WTC11 (cell line): ENCODE measurements at regions not wholly inside any gene's neighbourhood (a gene's known extent, or its start where the extent isn't known, plus 50 kb on each side); places are given as distances from the start of the nearest gene placed in this dataset.

Experiments
- ATAC-seq: fragments of 200-7000 bp; cut with Tn5 transposase; 2 replicates; pipeline ENCODE4 v1.10.0; 2021; ENCODE audit warnings: mild to moderate bottlenecking, moderate library complexity
- CTCF ChIA-PET: fragments of 300-600 bp; sonication (Branson Sonifier 250); formaldehyde crosslinking; loops from one replicate; lab custom pipeline; 2021; ENCODE audit warnings: antibody characterized with exemption; lab: Charles Lee
- POLR2A ChIA-PET: fragments of 350-600 bp; sonication (Branson Sonifier 250); formaldehyde crosslinking; loops from one replicate; lab custom pipeline; 2021; ENCODE audit warnings: antibody characterized with exemption; lab: Charles Lee
- DNase-seq: peaks from one replicate; pipeline ENCODE4 v3.0.0; 2021; ENCODE audit warnings: low spot score
- H3K27ac Mint-ChIP-seq: 2 replicates; pipeline ENCODE4 v1.8.0; 2021; ENCODE audit warnings: mixed read lengths
- H3K27me3 Mint-ChIP-seq: 2 replicates; pipeline ENCODE4 v1.8.0; 2021; ENCODE audit warnings: low read depth, mild to moderate bottlenecking, moderate library complexity, mixed read lengths
- H3K36me3 Mint-ChIP-seq: 2 replicates; pipeline ENCODE4 v1.8.0; 2021; ENCODE audit warnings: mixed read lengths
- H3K4me1 Mint-ChIP-seq: 2 replicates; pipeline ENCODE4 v1.8.0; 2022; ENCODE audit warnings: mixed read lengths
- H3K4me3 Mint-ChIP-seq: 2 replicates; pipeline ENCODE4 v1.8.0; 2021; ENCODE audit warnings: mild to moderate bottlenecking, moderate library complexity, mixed read lengths
- H3K9me3 Mint-ChIP-seq: 2 replicates; pipeline ENCODE4 v1.8.0; 2021; ENCODE audit warnings: mixed read lengths
- CBFB ChIP-seq: sonication (generic); formaldehyde crosslinking; IDR thresholded peaks from 2 replicates; pipeline ENCODE4 v1.8.1; 2022; ENCODE audit warnings: mild to moderate bottlenecking, low read depth, missing genetic modification reagents
- ESRRA ChIP-seq: sonication (generic); formaldehyde crosslinking; IDR thresholded peaks from 2 replicates; pipeline ENCODE4 v1.8.1; 2022; ENCODE audit warnings: mild to moderate bottlenecking, missing genetic modification reagents, borderline replicate concordance
- JAZF1 ChIP-seq: fragments of 250-450 bp; sonication (Bioruptor Pico); IDR thresholded peaks from 2 replicates; pipeline ENCODE4 v1.9.0; 2021; ENCODE audit warnings: moderate library complexity, mild to moderate bottlenecking, inconsistent platforms
- NR3C1 ChIP-seq: sonication (generic); formaldehyde crosslinking; conservative IDR thresholded peaks from 2 replicates; pipeline ENCODE4 v1.8.1; 2023; ENCODE audit warnings: low read depth, mild to moderate bottlenecking, missing genetic modification reagents
- OVOL2 ChIP-seq: fragments of 250-450 bp; sonication (Bioruptor Pico); IDR thresholded peaks from 2 replicates; pipeline ENCODE4 v1.9.0; 2021; ENCODE audit warnings: mild to moderate bottlenecking, borderline replicate concordance
- RORB ChIP-seq: fragments of 250-450 bp; sonication (Bioruptor Pico); IDR thresholded peaks from 2 replicates; pipeline ENCODE4 v1.9.0; 2021; ENCODE audit warnings: mild to moderate bottlenecking
- SMAD3 ChIP-seq: sonication (generic); formaldehyde crosslinking; IDR thresholded peaks from 2 replicates; pipeline ENCODE4 v1.8.0; 2022; ENCODE audit warnings: missing genetic modification reagents, mild to moderate bottlenecking, borderline replicate concordance
- TP53 ChIP-seq: sonication (generic); formaldehyde crosslinking; IDR thresholded peaks from 2 replicates; pipeline ENCODE4 v1.8.1; 2023; ENCODE audit warnings: mild to moderate bottlenecking, missing genetic modification reagents
- ZNF416 ChIP-seq: fragments of 250-450 bp; sonication (Bioruptor Pico); IDR thresholded peaks from 2 replicates; pipeline ENCODE4 v1.9.0; 2021; ENCODE audit warnings: mild to moderate bottlenecking, inconsistent platforms
- TF ChIP-seq, protein P1 (sequence below): sonication (generic); formaldehyde crosslinking; IDR thresholded peaks from 2 replicates; pipeline ENCODE4 v1.8.0; 2022; ENCODE audit warnings: mild to moderate bottlenecking, missing genetic modification reagents
- TF ChIP-seq, protein P2 (sequence below): sonication (generic); formaldehyde crosslinking; IDR thresholded peaks from 2 replicates; pipeline ENCODE4 v1.8.1; 2023; ENCODE audit warnings: mild to moderate bottlenecking, missing genetic modification reagents, moderate library complexity
- TF ChIP-seq, protein P3 (sequence below): fragments of 250-450 bp; sonication (Bioruptor Pico); IDR thresholded peaks from 2 replicates; pipeline ENCODE4 v2.1.2; 2022; ENCODE audit warnings: mild to moderate bottlenecking, moderate library complexity
- TF ChIP-seq, protein P4 (sequence below): fragments of 250-450 bp; sonication (Bioruptor Pico); IDR thresholded peaks from 2 replicates; pipeline ENCODE4 v1.9.0; 2021; ENCODE audit warnings: mild to moderate bottlenecking

DNA sequence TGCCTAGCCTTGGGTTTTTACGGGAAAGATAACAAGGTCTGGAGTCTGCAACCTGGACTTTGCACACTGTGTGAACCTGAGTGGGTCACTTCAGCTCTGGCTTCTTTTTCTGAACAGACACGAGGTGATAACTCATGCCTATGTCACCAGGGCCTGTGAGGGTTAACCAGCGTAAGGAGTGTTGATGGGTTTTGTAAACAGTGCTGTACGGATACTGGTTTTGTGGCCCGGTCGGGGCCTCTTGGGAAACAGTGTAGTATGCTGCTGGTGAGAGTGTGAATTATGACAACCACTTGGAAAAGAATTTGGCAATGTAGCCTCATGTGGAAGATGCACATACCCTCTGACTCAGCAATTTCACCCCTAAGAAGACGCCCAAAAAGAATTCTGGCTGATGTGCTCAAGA, 266.8 kb downstream of the MN1 start:
- ChIA-PET POLR2A (interaction anchor here (0.7 kb wide), 1 partner anchor 58 kb away, joined by 3 read pairs; no protein-coding TSS in a partner anchor), CTCF (interaction anchor here (0.6 to 0.9 kb wide), 2 partner anchors 86 to 119 kb away, joined by 3 read pairs; no protein-coding TSS in a partner anchor)
- no peaks in the 10 kb centered on the region for H3K27me3 Mint-ChIP-seq
- ATAC-seq (no peak), DNase-seq (no peak)
- H3K4me3 Mint-ChIP-seq = no peak overlapping the region
- no peak for TF ChIP-seq NR3C1 (CRISPR knock-in tag)
- no peak for TF ChIP-seq ESRRA (CRISPR knock-in tag)
- no peak for TF ChIP-seq OVOL2 (CRISPR knock-in tag)
- no peak for TF ChIP-seq ZNF416 (CRISPR knock-in tag)
- TF ChIP-seq JAZF1 (CRISPR knock-in tag) = no peak
- no peak overlapping the region for H3K27ac Mint-ChIP-seq
- H3K4me1 Mint-ChIP-seq = peaks cover 24% of the 10 kb centered on the region
- no peaks in the 10 kb centered on the region for H3K36me3 Mint-ChIP-seq
- H3K9me3 Mint-ChIP-seq = peaks cover 4% of the 10 kb centered on the region; the same call in 1 of the 2 replicates

DNA sequence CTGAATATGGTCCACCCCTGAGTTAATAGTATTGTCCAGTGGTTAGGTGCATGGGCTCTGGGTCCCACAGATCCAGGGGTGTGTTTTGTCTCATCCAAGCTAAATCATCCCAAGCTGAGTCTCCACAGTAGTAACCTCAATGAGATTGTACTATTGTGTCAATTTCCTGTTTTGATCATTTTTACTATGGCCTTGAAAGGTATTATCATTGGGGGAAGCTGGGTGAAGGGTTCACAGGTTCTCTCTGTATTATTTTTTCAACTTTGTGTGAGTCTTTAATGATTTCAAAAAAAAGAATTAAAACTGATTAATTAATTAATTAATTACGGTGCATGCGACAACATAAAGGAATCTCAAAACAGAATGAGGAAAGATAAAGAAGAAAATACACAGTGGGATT, 266.1 kb downstream of the MN1 start:
- H3K27me3 Mint-ChIP-seq = no peaks in the 10 kb centered on the region
- peaks cover 4% of the 10 kb centered on the region; the same call in 1 of the 2 replicates for H3K9me3 Mint-ChIP-seq
- CTCF ChIA-PET = interaction anchor here (0.9 kb wide), 1 partner anchor 118 kb away, joined by 3 read pairs; no protein-coding TSS in a partner anchor

DNA sequence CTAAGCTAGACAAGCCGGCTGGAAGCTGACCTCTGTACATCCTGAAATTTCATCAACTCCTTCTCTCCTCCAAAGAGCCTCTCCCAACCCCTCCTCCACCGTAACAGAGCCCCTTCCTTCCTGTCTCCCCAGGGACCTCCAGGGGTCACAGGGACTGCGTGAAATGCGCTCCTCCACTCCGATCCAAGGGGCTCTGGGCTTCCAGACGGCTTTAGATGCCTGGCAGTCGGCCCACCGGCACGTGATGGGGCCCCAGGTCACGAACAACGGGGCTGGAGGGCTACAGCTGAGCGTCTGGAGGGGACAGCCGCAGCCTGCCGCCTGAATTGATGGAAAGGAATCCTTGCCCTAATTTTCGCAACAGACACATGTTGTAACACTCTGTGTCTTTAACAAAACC, 264.1 kb downstream of the MN1 start:
- TF ChIP-seq, protein P1, sequence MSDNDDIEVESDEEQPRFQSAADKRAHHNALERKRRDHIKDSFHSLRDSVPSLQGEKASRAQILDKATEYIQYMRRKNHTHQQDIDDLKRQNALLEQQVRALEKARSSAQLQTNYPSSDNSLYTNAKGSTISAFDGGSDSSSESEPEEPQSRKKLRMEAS (CRISPR knock-in tag) = no peak
- TF ChIP-seq, protein P2, sequence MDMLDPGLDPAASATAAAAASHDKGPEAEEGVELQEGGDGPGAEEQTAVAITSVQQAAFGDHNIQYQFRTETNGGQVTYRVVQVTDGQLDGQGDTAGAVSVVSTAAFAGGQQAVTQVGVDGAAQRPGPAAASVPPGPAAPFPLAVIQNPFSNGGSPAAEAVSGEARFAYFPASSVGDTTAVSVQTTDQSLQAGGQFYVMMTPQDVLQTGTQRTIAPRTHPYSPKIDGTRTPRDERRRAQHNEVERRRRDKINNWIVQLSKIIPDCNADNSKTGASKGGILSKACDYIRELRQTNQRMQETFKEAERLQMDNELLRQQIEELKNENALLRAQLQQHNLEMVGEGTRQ (CRISPR knock-in tag) = peak; percentile 46; the same call in 1 of the 2 replicates
- POLR2A ChIA-PET = interaction anchor here (0.8 kb wide), 1 partner anchor 11 kb away, joined by 3 read pairs; no protein-coding TSS in a partner anchor
- peaks cover 44% of the 10 kb centered on the region for H3K4me1 Mint-ChIP-seq
- CTCF ChIA-PET = interaction anchor here (0.6 to 1.8 kb wide), 4 partner anchors 11 to 145 kb away, joined by 3 to 7 read pairs (median 6); no protein-coding TSS in a partner anchor
- no peaks in the 10 kb centered on the region for H3K36me3 Mint-ChIP-seq
- H3K27me3 Mint-ChIP-seq = no peaks in the 10 kb centered on the region
- no peak for DNase-seq
- H3K27ac Mint-ChIP-seq = no peak overlapping the region
- ATAC-seq = no peak
- no peaks in the 10 kb centered on the region for H3K9me3 Mint-ChIP-seq
- no peak overlapping the region for H3K4me3 Mint-ChIP-seq

More for the DNA sequence above, 266.1 kb downstream of the MN1 start:
- no peaks in the 10 kb centered on the region for H3K36me3 Mint-ChIP-seq
- no peak overlapping the region for H3K27ac Mint-ChIP-seq
- TF ChIP-seq SMAD3 (no peak), TP53 (no peak), CBFB (CRISPR knock-in tag) (no peak), RORB (CRISPR knock-in tag) (no peak)
- TF ChIP-seq, protein P3, sequence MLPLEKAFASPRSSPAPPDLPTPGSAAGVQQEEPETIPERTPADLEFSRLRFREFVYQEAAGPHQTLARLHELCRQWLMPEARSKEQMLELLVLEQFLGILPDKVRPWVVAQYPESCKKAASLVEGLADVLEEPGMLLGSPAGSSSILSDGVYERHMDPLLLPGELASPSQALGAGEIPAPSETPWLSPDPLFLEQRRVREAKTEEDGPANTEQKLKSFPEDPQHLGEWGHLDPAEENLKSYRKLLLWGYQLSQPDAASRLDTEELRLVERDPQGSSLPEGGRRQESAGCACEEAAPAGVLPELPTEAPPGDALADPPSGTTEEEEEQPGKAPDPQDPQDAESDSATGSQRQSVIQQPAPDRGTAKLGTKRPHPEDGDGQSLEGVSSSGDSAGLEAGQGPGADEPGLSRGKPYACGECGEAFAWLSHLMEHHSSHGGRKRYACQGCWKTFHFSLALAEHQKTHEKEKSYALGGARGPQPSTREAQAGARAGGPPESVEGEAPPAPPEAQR = no peak
- TF ChIP-seq, protein P4, sequence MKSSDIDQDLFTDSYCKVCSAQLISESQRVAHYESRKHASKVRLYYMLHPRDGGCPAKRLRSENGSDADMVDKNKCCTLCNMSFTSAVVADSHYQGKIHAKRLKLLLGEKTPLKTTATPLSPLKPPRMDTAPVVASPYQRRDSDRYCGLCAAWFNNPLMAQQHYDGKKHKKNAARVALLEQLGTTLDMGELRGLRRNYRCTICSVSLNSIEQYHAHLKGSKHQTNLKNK (CRISPR knock-in tag) = no peak
- POLR2A ChIA-PET = interaction anchor here (0.7 kb wide), 1 partner anchor 58 kb away, joined by 3 read pairs; no protein-coding TSS in a partner anchor
- DNase-seq (no peak), ATAC-seq (no peak)
- peaks cover 26% of the 10 kb centered on the region for H3K4me1 Mint-ChIP-seq
- H3K4me3 Mint-ChIP-seq = no peak overlapping the region

DNA sequence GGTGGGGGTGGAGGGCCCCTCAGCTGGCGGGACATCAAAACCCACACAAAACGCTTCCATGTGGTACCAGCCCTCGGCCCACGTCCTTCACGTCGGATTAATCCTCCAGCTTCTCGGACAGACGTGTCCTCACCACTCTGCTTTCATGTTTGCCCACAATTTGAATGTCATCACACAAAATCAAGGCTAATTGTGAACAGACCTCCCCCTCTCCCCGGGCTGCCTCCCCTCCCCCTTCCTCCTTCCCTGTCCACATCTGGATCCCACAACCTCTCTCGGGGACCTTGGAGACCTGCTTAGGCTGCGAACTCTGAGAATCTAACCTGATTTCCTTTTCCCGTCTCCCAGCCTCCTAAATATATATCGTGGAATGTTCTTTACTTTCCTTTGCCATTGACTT, 262.9 kb downstream of the MN1 start:
- ATAC-seq (no peak), DNase-seq (no peak)
- TF ChIP-seq, protein P1 (CRISPR knock-in tag) = no peak
- Mint-ChIP-seq H3K4me3 (no peak overlapping the region), H3K36me3 (no peaks in the 10 kb centered on the region), H3K9me3 (no peaks in the 10 kb centered on the region), H3K27me3 (no peaks in the 10 kb centered on the region), H3K27ac (no peak overlapping the region), H3K4me1 (peaks cover 38% of the 10 kb centered on the region)
- CTCF ChIA-PET = interaction anchor here (1.8 kb wide), 1 partner anchor 131 kb away, joined by 5 read pairs; no protein-coding TSS in a partner anchor
- POLR2A ChIA-PET = interaction anchor here (0.6 kb wide), 3 partner anchors 124 to 246 kb away, joined by 3 to 5 read pairs (median 3); no protein-coding TSS in a partner anchor
